ENCODE measurements at regions not wholly inside any gene's neighbourhood (a gene's known extent, or its start where the extent isn't known, plus 50 kb on each side); places are given as distances from the start of the nearest gene placed in this dataset.

DNA sequence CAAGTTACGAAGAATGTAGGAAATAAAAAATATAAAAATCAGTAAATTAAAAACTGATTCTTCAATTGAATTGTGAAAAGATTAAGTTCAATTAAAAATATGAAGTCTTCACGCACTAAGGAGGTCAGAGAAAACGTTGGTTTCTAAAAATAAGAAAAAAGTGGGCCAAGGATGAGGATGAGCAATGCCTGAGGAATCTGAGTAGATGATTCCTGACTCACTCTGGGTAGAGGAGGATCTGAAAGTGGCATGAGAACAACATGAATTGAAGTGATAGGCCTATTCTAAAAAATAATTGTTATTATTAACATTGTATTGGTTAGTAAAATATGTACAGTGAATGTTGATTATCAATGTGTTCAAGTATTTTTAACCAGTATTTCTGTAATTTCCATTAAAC, 444.2 kb downstream of the GRIA2 start:
- TF ChIP-seq, protein P1, sequence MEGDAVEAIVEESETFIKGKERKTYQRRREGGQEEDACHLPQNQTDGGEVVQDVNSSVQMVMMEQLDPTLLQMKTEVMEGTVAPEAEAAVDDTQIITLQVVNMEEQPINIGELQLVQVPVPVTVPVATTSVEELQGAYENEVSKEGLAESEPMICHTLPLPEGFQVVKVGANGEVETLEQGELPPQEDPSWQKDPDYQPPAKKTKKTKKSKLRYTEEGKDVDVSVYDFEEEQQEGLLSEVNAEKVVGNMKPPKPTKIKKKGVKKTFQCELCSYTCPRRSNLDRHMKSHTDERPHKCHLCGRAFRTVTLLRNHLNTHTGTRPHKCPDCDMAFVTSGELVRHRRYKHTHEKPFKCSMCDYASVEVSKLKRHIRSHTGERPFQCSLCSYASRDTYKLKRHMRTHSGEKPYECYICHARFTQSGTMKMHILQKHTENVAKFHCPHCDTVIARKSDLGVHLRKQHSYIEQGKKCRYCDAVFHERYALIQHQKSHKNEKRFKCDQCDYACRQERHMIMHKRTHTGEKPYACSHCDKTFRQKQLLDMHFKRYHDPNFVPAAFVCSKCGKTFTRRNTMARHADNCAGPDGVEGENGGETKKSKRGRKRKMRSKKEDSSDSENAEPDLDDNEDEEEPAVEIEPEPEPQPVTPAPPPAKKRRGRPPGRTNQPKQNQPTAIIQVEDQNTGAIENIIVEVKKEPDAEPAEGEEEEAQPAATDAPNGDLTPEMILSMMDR (conservative IDR thresholded peaks at IDR 0.05) = no peak
- no peak for DNase-seq (ENCODE audit: low read depth, low spot score)
- H3K27me3 Mint-ChIP-seq (ENCODE audit: low read depth) = no peaks in the 10 kb centered on the region
- no peaks in the 10 kb centered on the region for H3K36me3 Mint-ChIP-seq (ENCODE audit: low read depth)
- H3K9me3 Mint-ChIP-seq = no peaks in the 10 kb centered on the region
- no peak overlapping the region for H3K4me3 Mint-ChIP-seq
- H3K4me1 Mint-ChIP-seq = no peaks in the 10 kb centered on the region
- no peak overlapping the region for H3K27ac Mint-ChIP-seq (ENCODE audit: unreplicated experiment)

DNA sequence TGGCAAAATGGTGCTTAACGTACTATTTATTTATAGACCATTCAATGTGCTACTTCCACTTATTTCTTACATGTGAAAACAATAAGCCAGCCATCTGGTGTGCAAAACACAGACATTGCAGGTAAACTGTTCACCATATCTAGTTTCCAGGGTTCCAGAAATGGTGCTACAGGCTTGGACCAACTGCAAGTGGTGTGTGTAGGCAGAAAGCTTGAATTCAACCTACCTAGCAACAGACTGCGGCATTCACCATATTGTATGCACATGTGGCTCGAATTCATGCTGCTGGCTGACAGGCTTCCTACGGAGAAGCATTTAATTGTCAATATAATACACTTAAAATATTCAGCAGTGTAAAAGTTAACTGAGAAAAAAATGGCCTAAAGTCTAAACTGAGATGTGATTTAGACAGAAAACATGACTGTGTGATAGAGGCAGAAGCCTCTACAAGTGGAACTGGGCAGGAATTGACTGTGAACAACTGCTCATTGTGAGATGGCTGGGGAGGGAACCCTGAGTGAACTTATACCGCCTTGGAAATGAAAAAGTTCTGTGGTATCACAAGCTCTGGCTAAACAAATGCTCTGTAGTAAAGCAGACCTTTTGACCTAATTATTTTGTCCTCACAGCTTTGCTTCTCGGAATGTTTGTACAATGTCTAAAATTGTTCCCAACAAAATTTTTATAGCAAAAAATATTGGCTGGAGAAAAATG, 434.7 kb downstream of the GRIA2 start:
- no peak overlapping the region for H3K27ac Mint-ChIP-seq (ENCODE audit: unreplicated experiment)
- no peak for DNase-seq (ENCODE audit: low read depth, low spot score)
- H3K9me3 Mint-ChIP-seq = peaks cover 4% of the 10 kb centered on the region
- H3K36me3 Mint-ChIP-seq (ENCODE audit: low read depth) = no peaks in the 10 kb centered on the region
- H3K27me3 Mint-ChIP-seq (ENCODE audit: low read depth) = no peaks in the 10 kb centered on the region
- H3K4me1 Mint-ChIP-seq = peaks cover 20% of the 10 kb centered on the region
- no peak overlapping the region for H3K4me3 Mint-ChIP-seq
- TF ChIP-seq, protein P1 (conservative IDR thresholded peaks at IDR 0.05) = no peak

DNA sequence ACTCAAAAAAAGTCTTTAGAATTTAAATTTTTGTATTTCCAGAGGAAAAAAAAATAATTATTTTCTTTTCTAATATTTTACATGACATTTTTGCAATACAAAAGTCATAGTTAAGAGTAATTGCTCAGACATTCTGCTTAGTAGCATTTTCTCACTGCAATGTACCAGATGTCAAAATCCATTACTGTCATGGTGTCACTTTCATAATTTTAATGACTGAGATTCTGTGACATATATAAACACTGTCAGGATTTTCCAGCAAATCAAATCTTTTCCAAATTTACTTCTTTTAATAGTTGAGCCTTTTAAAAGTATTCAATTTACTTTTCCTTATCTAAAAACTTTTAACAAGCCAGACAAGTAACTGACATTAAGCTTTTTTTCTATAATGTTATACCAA, 422.7 kb downstream of the GRIA2 start:
- H3K4me1 Mint-ChIP-seq = no peaks in the 10 kb centered on the region
- H3K4me3 Mint-ChIP-seq = no peak overlapping the region
- H3K36me3 Mint-ChIP-seq (ENCODE audit: low read depth) = no peaks in the 10 kb centered on the region
- H3K27ac Mint-ChIP-seq (ENCODE audit: unreplicated experiment) = no peak overlapping the region
- peaks cover under 1% of the 10 kb centered on the region for H3K9me3 Mint-ChIP-seq
- no peaks in the 10 kb centered on the region for H3K27me3 Mint-ChIP-seq (ENCODE audit: low read depth)
- no peak for DNase-seq (ENCODE audit: low read depth, low spot score)
- TF ChIP-seq, protein P1 (conservative IDR thresholded peaks at IDR 0.05) = no peak

DNA sequence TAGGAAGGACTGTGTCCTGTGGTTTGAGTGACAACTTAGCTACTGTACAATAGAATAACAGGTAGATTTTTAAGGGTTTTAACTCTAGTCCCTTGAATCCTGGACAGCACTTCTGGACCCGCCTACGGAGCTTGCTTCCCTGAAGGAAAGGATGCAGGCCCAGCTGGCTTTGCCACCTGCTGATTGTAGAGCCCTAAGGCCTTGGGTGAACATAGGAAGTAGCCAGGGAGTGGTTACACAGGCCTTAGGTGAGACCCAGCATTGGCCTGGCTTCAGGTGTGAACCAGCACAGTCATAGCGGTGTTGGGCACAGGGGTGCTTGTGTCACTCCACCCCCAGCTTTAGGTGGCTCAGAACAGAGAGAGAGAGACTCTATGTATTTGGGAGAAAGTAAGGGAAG, 413.5 kb downstream of the GRIA2 start:
- no peaks in the 10 kb centered on the region for H3K4me1 Mint-ChIP-seq
- no peak for DNase-seq (ENCODE audit: low read depth, low spot score)
- TF ChIP-seq, protein P1 (conservative IDR thresholded peaks at IDR 0.05) = no peak
- no peaks in the 10 kb centered on the region for H3K27me3 Mint-ChIP-seq (ENCODE audit: low read depth)
- H3K9me3 Mint-ChIP-seq = peaks cover 11% of the 10 kb centered on the region
- no peak overlapping the region for H3K4me3 Mint-ChIP-seq
- H3K27ac Mint-ChIP-seq (ENCODE audit: unreplicated experiment) = no peak overlapping the region
- peaks cover 5% of the 10 kb centered on the region for H3K36me3 Mint-ChIP-seq (ENCODE audit: low read depth)

DNA sequence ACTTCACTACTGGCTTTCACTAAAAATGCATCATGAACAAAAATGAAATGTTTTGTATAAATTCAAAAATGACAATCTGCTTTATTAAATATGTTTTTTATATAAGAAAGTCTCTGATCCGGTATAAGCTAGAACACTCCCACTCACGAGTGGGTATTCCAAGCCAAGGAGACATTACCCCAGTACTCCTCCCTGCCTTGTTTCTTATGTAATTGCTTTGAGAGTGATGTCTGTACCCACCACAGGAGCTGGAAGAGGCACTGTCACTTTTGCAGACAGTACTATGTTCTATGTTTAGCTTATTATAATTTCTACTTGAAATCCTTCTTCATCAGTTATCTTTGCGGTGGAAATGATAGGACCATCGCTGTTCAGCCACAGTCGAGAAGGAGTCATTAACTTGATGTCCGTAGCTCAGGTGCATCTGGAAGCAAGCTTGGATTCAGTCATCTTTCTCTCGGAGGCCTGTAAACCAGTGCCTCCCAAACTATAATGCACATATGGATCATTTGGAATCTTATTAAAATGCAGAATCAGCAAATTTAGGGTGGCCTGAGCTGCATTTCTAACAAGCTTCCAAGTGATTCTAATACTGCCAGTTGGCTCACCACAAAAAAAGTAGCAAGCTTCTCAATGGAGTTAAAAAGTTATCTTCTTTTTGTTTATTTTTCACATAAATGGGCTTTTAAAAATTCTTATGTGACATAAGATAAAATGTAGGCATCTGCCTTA, 396.4 kb downstream of the GRIA2 start:
- Mint-ChIP-seq H3K27me3 (ENCODE audit: low read depth) (no peaks in the 10 kb centered on the region), H3K27ac (ENCODE audit: unreplicated experiment) (no peak overlapping the region), H3K4me3 (no peak overlapping the region), H3K4me1 (no peaks in the 10 kb centered on the region), H3K36me3 (ENCODE audit: low read depth) (no peaks in the 10 kb centered on the region), H3K9me3 (no peaks in the 10 kb centered on the region)
- no peak for DNase-seq (ENCODE audit: low read depth, low spot score)
- TF ChIP-seq, protein P1 (conservative IDR thresholded peaks at IDR 0.05) = no peak
